ENCODE measurements at regions not wholly inside any gene's neighbourhood (a gene's known extent, or its start where the extent isn't known, plus 50 kb on each side); places are given as distances from the start of the nearest gene placed in this dataset.

GRCh38 chr2:84071050-84071449 lies 388.0 kb downstream of the SUCLG1 start (continued):
- TF ChIP-seq ZNF2 (tag by site-specific recombination; IDR thresholded peaks at IDR 0.05) (no peak), KLF8 (tag by site-specific recombination; IDR thresholded peaks at IDR 0.05) (no peak), AEBP2 (tag by site-specific recombination; IDR thresholded peaks at IDR 0.05; ENCODE audit: borderline replicate concordance) (no peak), ZNF561 (tag by site-specific recombination; IDR thresholded peaks at IDR 0.05; ENCODE audit: borderline replicate concordance) (no peak), KLF7 (tag by site-specific recombination; IDR thresholded peaks at IDR 0.05; ENCODE audit: borderline replicate concordance) (no peak), ZNF341 (tag by site-specific recombination; IDR thresholded peaks at IDR 0.05; ENCODE audit: low read depth) (no peak), ZNF121 (tag by site-specific recombination; IDR thresholded peaks at IDR 0.05) (no peak), ZNF473 (tag by site-specific recombination; IDR thresholded peaks at IDR 0.05) (no peak)

DNA sequence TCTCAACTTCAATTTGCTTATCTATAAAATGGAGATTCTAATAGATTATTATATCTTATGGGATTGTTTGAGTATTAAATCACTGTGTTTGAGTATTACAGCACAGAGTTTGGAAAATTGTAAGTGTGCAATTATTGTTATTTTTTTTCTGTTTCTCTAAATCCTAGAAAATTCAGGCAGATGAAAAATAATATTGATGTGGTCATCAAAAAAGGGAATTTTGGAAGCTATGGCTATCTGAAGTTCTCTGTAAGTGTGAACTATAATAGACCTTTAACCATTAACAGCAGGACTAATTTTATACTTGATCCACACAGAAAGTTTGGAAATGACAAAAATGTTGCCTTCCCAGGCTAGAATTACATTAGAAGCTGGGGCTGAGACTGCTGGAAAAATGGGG lies 393.2 kb downstream of the SUCLG1 start:
- H3K27ac ChIP-seq (ENCODE audit: extremely low read depth, low read depth, low read length): no peak overlapping the region
- no peaks in the 10 kb centered on the region for H3K9me3 ChIP-seq (ENCODE audit: control insufficient read depth, insufficient read depth, low read depth, low read length)
- no peaks in the 10 kb centered on the region for H3K4me1 ChIP-seq (ENCODE audit: control insufficient read depth, insufficient read depth, low read length)
- CTCF ChIA-PET: interaction anchor here (0.9 kb wide), 1 partner anchor 11 kb away, joined by 3 read pairs; no protein-coding TSS in a partner anchor
- POLR2A ChIA-PET: no interaction called here
- no peaks in the 10 kb centered on the region for H3K36me3 ChIP-seq (ENCODE audit: control insufficient read depth in 2 of 2, insufficient read depth in 1 of 2, low read length in 2 of 2)
- H3K4me3 ChIP-seq (ENCODE audit: low read depth, low read length): no peak overlapping the region
- no peak for TF ChIP-seq ZNF768 (tag by site-specific recombination; IDR thresholded peaks at IDR 0.05)
- TF ChIP-seq ZNF776 (tag by site-specific recombination; IDR thresholded peaks at IDR 0.05; ENCODE audit: borderline replicate concordance): no peak
- no peak for TF ChIP-seq SCRT2 (tag by site-specific recombination; IDR thresholded peaks at IDR 0.05)
- TF ChIP-seq ZNF596 (tag by site-specific recombination; IDR thresholded peaks at IDR 0.05): no peak
- no peak for TF ChIP-seq GLI4 (tag by site-specific recombination; IDR thresholded peaks at IDR 0.05)
- TF ChIP-seq, protein P1, sequence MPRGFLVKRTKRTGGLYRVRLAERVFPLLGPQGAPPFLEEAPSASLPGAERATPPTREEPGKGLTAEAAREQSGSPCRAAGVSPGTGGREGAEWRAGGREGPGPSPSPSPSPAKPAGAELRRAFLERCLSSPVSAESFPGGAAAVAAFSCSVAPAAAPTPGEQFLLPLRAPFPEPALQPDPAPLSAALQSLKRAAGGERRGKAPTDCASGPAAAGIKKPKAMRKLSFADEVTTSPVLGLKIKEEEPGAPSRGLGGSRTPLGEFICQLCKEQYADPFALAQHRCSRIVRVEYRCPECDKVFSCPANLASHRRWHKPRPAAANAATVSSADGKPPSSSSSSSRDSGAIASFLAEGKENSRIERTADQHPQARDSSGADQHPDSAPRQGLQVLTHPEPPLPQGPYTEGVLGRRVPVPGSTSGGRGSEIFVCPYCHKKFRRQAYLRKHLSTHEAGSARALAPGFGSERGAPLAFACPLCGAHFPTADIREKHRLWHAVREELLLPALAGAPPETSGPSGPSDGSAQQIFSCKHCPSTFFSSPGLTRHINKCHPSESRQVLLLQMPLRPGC (tag by site-specific recombination; IDR thresholded peaks at IDR 0.05): no peak
- TF ChIP-seq ZSCAN23 (tag by site-specific recombination; IDR thresholded peaks at IDR 0.05): no peak
- no peak for TF ChIP-seq GFI1B (tag by site-specific recombination; IDR thresholded peaks at IDR 0.05)
- TF ChIP-seq GLI2 (tag by site-specific recombination; IDR thresholded peaks at IDR 0.05; ENCODE audit: borderline replicate concordance, low read depth): no peak
- TF ChIP-seq ZNF121 (tag by site-specific recombination; IDR thresholded peaks at IDR 0.05): no peak
- TF ChIP-seq, protein P2, sequence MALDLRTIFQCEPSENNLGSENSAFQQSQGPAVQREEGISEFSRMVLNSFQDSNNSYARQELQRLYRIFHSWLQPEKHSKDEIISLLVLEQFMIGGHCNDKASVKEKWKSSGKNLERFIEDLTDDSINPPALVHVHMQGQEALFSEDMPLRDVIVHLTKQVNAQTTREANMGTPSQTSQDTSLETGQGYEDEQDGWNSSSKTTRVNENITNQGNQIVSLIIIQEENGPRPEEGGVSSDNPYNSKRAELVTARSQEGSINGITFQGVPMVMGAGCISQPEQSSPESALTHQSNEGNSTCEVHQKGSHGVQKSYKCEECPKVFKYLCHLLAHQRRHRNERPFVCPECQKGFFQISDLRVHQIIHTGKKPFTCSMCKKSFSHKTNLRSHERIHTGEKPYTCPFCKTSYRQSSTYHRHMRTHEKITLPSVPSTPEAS (tag by site-specific recombination; IDR thresholded peaks at IDR 0.05): no peak
- no peak for TF ChIP-seq ZNF292 (tag by site-specific recombination; IDR thresholded peaks at IDR 0.05; ENCODE audit: borderline replicate concordance, low read depth)
- TF ChIP-seq SCRT1 (tag by site-specific recombination; IDR thresholded peaks at IDR 0.05; ENCODE audit: borderline replicate concordance): no peak
- no peak for TF ChIP-seq ZNF48 (tag by site-specific recombination; IDR thresholded peaks at IDR 0.05)
- no peak for TF ChIP-seq ZNF169 (tag by site-specific recombination; IDR thresholded peaks at IDR 0.05)
- no peak for TF ChIP-seq KLF9 (tag by site-specific recombination; IDR thresholded peaks at IDR 0.05; ENCODE audit: low read depth)
- no peak for TF ChIP-seq ZBTB7A (tag by site-specific recombination; IDR thresholded peaks at IDR 0.05; ENCODE audit: low read depth)

Measured in HEK293 (cell line).